ENCODE measurements at regions not wholly inside any gene's neighbourhood (a gene's known extent, or its start where the extent isn't known, plus 50 kb on each side); places are given as distances from the start of the nearest gene placed in this dataset.

DNA sequence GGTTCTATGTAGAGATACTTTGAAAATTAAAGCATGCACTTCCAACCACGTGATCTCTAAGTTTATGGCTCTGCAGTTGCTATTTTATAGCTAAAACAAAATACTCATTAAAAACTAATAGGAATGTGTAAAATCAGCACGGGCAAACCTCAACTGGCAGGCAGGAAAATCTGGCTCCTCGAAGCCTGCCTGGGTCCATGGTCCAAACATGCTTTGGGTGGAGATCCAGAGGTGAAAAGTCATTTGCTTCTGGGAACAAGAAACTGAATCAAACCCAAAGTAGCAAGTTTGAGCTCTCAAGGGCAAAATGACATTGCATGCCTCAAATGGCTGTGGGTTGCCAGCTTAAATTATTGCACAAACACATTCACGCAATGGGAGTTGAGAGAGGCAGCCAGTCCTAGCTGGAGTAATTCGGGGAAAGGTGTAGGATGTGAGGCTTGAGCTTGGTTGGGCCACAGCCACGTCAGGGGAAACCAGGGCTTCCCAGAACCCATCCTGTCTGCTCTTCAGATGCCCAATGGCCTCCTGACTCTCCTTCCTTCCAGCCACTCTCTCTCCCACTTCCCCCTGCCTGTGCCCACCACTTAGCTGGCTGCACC lies 75.2 kb upstream of the LCLAT1 start:
- TF ChIP-seq CTCF (IDR thresholded peaks at IDR 0.05) (no peak), POLR2A (IDR thresholded peaks at IDR 0.05) (no peak), POLR2AphosphoS5 (IDR thresholded peaks at IDR 0.05) (peak; percentile 71), EP300 (IDR thresholded peaks at IDR 0.05) (no peak)
